CD4-positive, alpha-beta T cell treated with Interleukin-1 beta for 1 hour (primary cell): ENCODE measurements at regions not wholly inside any gene's neighbourhood (a gene's known extent, or its start where the extent isn't known, plus 50 kb on each side); places are given as distances from the start of the nearest gene placed in this dataset.

Experiments used
- DNase-seq, 2 donors: peaks; one replicate each; pipeline ENCODE4 v3.0.0-alpha.2; 2020 to 2022

DNA sequence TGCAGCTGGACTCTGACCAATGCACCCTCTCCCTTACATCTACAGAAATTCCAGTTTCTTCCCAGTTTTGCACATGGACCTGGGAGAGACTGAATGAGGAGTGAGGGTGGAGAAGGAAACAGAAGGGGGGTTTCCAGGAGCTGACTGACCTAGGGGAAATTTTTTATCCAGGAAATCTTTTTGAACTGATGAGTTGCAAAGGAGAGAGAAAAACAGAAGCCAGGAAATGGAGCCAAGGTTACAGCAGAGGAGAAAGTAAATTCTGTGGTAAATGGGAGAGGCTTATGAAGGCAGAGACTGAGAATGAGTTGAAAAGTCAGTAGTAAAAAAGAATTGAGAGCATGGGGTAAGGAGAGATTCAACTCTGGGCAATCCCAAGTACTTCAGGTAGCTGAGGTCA lies 192.8 kb downstream of the SMIM20 start:
- no peak for DNase-seq

- DNase-seq = no peak
These were observed 194.0 kb downstream of the SMIM20 start for GRCh38 chr4:26108054-26108453.

DNA sequence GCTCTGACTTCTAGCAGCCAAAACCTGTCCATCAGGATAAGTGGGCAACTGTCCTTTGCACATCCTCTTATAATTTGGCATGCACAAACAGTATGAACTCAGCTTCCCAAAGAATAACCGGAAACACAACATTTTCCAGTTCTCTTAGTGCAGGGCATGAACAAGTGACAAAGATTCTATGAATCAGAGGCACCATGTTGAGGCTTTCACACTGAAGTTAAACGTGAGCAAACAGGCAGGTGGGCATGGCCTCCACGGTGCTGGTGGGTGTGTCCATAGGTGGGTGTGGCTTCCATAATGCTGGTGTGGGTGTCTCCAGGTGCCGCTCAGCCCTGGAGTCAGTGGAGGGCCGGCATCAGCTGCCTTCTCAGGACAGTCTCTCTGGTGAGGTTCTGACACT lies 196.5 kb downstream of the SMIM20 start:
- no peak for DNase-seq

- no peak for DNase-seq
These were observed 199.4 kb downstream of the SMIM20 start for GRCh38 chr4:26113339-26113940.

GRCh38 chr4:26116057-26116456 lies 202.0 kb downstream of the SMIM20 start:
- no peak for DNase-seq

- DNase-seq = no peak
These were observed 200.6 kb upstream of the RBPJ start for GRCh38 chr4:26120098-26120825.

- no peak for DNase-seq
These were observed 198.1 kb upstream of the RBPJ start for GRCh38 chr4:26122690-26123089.

DNA sequence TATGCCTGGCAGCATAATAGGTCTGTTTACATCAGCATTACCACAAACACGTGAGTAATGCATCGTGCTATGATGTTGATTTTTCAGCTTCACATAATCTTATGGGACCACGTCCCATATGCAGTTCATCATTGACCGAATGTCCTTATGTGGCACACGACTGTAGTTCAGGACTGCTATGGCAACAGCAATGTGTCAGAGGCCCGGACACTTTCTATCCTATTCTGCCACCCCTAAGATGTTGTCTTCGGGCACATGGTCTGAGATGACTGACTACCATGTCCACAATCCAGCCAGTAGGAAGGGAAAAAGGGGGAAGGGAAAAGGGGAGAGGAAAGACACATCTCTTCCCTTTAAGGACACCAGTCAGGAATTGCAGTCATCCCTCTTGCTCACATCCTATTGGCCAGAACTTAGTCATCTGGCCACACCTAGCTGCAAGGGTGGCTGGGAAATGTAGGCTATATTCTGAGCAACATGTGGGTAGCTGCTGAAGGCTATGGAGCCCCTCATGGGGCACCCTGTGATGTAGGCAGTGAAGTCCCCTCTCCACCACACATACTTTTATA lies 196.0 kb upstream of the RBPJ start:
- DNase-seq = no peak

- no peak for DNase-seq
These were observed 194.6 kb upstream of the RBPJ start for GRCh38 chr4:26126143-26126718.

GRCh38 chr4:26126994-26127393 lies 193.8 kb upstream of the RBPJ start:
- DNase-seq = no peak

- DNase-seq = no peak
These were observed 192.9 kb upstream of the RBPJ start for GRCh38 chr4:26127851-26128337.

DNA sequence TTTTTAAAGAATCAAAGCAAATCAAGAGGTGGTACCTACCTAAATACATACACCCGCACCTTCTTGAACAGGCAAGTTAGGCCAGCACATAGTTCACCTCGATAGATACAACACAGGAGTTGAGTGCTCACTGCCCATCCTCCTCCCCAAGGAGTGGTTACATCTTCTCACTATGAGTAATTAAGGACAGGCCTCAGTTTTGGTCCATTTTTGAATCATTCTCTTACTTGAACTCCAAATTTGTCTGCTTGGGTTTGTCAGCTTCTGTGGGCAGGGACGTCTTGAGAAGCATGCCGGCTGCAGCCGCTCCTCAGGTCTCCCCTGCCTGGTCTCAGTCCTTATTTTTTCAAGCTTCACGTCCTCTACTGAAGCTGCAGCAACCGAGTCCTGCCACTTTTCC lies 190.6 kb upstream of the RBPJ start:
- DNase-seq = no peak

DNA sequence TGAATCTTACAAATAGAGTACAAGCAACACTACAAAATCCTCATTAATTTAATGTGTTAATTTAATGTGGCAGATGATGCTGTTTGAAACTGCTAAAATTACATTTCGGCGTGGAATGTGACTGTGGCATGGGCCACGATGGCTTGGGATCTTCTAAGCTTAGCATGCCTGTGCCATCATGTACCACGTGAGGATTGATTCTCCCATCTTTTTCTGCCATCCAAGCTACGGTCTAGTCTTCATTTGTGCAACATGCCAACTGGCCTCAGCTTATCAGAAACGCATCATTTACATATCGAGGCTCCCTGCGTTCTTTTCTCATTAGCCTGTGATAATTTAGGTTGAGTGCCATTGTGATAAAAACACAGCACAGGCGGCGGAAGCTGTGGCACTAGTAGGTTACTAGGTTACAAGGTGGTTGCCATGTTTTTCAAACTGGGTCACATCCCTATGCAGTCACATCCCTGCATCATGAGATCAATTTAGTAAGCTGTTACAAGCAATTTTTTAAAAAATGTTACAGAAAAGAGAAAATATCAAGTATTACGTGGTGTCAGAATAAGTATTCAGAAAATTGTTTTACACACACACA lies 189.9 kb upstream of the RBPJ start:
- DNase-seq = peak; percentile 14 to 49

GRCh38 chr4:26131711-26132110 lies 189.1 kb upstream of the RBPJ start:
- DNase-seq = peak; percentile 50 to 60

GRCh38 chr4:26132858-26133257 lies 188.0 kb upstream of the RBPJ start:
- no peak for DNase-seq

DNA sequence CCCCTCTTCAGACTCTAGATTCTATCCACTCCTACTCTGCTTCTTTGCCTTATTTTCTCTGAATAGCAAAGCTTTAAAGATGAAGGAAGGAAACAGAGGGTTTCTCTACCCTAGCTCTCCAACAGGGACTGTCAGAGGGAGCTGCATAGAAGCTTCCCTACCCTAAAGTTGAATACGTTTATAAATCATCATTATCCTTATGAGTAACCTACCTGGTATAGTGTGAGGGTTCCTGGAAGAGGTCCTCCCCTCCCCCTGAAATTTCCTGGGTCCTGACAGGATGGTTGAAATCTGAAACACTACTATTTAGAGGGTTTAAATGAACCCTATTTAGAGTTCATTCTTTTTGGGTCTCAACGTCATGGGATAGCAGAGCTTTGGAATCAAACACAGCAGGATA lies 187.0 kb upstream of the RBPJ start:
- no peak for DNase-seq

DNA sequence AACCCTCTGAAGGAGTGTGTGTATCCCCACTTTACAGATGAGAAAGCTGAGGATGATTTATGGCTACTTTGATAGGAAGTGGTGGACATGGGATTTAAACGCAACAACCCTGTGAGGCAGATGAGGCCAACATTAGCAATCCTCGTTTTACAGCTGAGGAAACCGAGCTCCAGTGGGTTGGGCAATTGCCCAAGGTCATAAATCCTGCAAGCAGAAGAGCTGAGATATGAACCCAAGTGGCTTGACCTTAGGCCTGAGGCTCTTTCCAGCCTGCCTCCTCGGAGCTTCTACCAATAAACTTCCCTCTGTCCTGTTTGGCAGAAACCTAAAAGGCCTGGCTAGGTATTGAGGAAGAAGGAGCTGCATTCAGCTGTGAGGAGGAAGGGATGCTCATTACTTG lies 185.5 kb upstream of the RBPJ start:
- DNase-seq = no peak

DNA sequence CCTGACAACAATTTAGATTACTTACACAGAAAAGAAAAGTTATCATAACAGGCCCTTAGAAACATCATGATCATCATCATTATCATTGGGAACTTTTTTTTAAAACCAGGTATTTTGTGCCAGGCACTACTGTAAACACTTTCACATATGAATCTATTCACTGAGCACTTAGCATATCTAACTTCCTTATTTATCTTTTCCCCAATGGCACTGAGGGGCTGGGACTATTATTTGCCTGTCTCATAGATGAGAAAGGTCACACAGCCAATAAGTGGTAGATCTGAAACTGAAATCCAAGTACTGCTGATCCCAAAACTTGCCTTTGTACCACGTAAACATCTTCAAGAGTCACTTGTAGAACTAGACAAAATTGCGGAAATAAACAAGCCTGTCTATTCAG lies 184.2 kb upstream of the RBPJ start:
- DNase-seq = no peak

DNA sequence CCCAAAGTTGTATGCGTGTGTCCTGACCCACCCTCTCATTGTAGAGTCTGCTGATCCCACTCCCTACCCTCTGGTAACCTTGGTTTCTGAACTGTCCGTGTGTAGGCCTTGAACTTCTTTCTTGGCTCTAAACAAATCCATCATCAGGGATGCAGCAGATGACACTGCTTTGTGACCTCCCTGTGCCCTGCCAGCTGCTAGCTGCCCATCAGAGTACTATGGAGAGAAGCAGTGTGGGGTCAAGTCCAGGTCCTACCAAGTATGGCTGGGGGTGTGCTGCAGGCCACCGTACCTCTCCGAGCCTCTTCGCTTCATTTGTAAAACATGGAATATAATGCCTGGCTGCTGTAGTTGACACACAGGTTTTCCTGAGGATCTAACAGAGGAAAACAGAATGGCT lies 183.5 kb upstream of the RBPJ start:
- DNase-seq = no peak

DNA sequence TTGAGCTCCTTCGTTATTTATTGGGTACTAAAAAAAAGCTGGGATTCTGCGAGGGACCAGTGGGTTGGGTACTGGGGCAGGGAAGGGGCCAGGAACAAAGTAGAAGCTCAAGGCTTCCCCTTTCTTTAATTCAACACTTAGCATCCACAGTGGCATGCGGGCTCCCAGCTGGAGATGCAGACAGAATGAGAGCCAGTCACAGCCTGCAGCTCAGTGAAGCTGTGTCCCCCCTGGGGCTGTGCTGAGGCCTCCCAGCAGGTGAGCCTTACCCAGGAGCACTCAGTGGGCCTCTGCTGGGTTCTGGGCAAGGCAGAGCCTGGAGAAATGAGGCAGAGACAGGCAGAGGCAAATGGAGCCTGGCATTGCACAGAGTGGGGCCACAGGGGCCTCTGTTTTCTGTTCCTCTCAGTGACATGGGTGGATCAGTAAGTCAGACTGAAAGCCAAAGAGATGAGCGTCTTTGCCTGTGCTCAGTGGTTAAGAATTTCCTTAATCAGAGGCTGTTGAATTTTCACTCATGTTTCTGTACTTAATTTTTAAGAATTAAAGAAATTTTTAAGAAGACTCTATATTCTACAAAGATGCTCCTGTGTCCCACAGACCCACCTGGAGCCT lies 181.4 kb upstream of the RBPJ start:
- DNase-seq = no peak

DNA sequence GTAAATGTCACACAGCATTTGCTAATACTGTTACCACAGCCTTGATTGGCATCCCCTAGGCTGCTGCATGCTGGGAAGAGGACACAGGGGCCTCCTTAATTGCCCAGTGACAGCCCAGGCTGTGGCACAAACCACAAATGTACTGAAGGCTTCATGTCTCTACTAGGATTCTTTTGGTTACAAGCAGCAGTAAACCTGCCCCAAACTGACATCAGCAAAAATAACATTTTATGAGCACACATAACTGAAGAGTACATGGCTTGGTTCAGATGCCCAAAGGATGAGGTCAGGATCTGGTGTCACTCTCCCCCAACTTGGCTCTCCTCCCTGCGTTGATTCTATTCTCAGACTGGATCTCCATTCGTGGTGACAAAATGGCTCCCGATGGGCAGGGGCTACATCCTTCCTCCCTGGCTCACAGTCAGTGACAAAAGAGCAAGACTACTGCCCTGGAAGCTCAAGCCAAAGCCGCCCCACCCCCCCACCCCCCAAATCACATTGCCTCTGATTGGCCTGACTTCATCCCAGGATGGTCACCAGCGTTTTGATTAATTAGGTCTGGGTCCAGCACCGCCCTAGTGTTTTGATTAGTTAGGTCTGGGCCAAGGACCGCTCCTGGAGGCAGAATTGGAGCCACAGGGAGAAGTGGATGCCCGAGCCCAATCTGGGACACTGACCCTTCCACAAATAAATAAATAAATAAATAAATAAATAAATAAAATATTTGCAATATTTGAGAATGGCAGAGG lies 180.5 kb upstream of the RBPJ start:
- no peak for DNase-seq

- no peak for DNase-seq
These were observed 179.6 kb upstream of the RBPJ start for GRCh38 chr4:26141051-26141721.
